ENCODE measurements at regions not wholly inside any gene's neighbourhood (a gene's known extent, or its start where the extent isn't known, plus 50 kb on each side); places are given as distances from the start of the nearest gene placed in this dataset.

DNA sequence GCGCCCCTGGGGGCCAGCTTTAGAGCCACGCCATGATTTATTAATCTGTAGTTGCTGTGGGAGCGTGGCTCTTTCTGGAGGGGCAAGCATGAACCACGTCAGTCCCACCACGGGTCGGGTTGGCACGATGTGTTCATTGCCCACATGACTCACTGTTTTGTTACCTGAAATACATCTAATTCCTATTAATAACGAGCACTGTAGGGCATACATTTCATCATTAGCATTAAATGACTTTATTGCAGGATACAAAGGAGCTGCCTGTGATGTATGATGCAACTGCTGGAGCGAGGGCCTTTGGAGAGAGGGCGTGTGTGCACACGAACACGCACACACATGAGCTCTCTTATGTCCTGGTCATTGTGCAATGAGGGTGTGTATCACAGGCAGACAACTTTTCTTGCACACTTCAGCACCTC is 127.0 kb downstream of the INHBB start:
- no peak overlapping the region for H3K4me2 ChIP-seq (ENCODE audit: extremely low read depth, insufficient read depth, low read length)
- no peak overlapping the region for H3K27ac ChIP-seq (ENCODE audit: insufficient read depth, low read length)
- no peak overlapping the region for H3K4me3 ChIP-seq (replicated peaks in 1 of 4; ENCODE audit: control extremely low read depth in 1 of 4, insufficient read depth in 1 of 4, low read depth in 3 of 4, low read length in 4 of 4)
- no peak overlapping the region for H2AFZ ChIP-seq (ENCODE audit: low read length)
- H3K9me3 ChIP-seq (ENCODE audit: control insufficient read depth, insufficient read depth, low read depth, low read length): no peaks in the 10 kb centered on the region
- DNase-seq (ENCODE audit: low read depth in 2 of 2): peak in 1 of 2 donors; percentile 36
- peaks cover 16% of the 10 kb centered on the region for H3K4me1 ChIP-seq (ENCODE audit: control insufficient read depth, extremely low read depth, insufficient read depth, low read length)
- H3K79me2 ChIP-seq (ENCODE audit: control insufficient read depth, insufficient read depth, low read length): no peaks in the 10 kb centered on the region
- H3K36me3 ChIP-seq (ENCODE audit: control insufficient read depth, insufficient read depth, low read length): no peaks in the 10 kb centered on the region
- no peaks in the 10 kb centered on the region for H3K27me3 ChIP-seq (ENCODE audit: control insufficient read depth, insufficient read depth, low read length)
- no peaks in the 10 kb centered on the region for H4K20me1 ChIP-seq (ENCODE audit: control insufficient read depth, extremely low read depth, insufficient read depth, low read length)
- H3K9ac ChIP-seq (ENCODE audit: insufficient read depth, low read length): no peak overlapping the region
- no peak for TF ChIP-seq EZH2 (IDR thresholded peaks at IDR 0.05; ENCODE audit: low read length, missing control alignments)

DNA sequence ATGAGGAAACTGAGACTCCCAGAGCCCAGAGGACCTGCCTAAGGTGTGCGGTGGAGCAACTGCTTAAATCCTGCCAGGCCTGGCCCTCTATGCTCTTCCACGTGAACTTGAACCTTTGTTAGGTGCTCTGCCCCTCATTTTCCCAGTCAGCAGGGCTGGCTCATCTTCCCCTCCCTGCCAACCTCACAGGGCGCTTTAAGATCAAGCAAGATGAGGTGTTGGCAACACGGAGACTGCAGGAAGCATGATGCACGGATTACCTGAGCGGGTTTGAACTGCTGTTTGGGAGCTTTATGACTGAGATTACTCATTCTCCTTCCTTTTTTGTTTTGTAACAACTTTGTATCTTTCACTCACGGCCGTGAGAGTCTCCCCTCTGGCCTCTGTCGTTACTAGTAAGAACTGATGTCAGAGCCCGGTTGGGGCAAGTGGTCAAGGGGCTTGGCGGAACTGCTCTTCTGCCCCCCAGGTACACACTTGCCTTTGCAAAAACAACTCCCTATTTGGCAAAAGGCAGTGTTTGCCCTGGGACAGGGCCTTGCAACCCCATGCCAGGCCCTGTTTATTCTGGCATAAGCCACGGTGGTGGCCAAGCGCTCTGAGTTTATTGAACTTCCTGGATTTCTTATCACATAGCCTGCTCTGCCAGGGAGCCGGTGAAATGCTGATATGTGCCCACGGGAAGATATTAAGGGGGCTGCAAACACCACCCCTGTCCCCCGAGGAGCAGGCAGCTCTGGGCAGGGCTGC is 127.8 kb downstream of the INHBB start:
- Histone ChIP-seq H3K79me2 (ENCODE audit: control insufficient read depth, insufficient read depth, low read length) (no peaks in the 10 kb centered on the region), H3K36me3 (ENCODE audit: control insufficient read depth, insufficient read depth, low read length) (no peaks in the 10 kb centered on the region), H3K27me3 (ENCODE audit: control insufficient read depth, insufficient read depth, low read length) (no peaks in the 10 kb centered on the region), H3K9me3 (ENCODE audit: control insufficient read depth, insufficient read depth, low read depth, low read length) (no peaks in the 10 kb centered on the region), H3K4me3 (replicated peaks in 1 of 4; ENCODE audit: control extremely low read depth in 1 of 4, insufficient read depth in 1 of 4, low read depth in 3 of 4, low read length in 4 of 4) (no peak overlapping the region), H3K4me1 (ENCODE audit: control insufficient read depth, extremely low read depth, insufficient read depth, low read length) (peaks cover 16% of the 10 kb centered on the region), H3K9ac (ENCODE audit: insufficient read depth, low read length) (no peak overlapping the region), H2AFZ (ENCODE audit: low read length) (no peak overlapping the region), H3K27ac (ENCODE audit: insufficient read depth, low read length) (no peak overlapping the region), H4K20me1 (ENCODE audit: control insufficient read depth, extremely low read depth, insufficient read depth, low read length) (no peaks in the 10 kb centered on the region), H3K4me2 (ENCODE audit: extremely low read depth, insufficient read depth, low read length) (no peak overlapping the region)
- TF ChIP-seq EZH2 (IDR thresholded peaks at IDR 0.05; ENCODE audit: low read length, missing control alignments): no peak
- TF ChIP-seq, protein P1, sequence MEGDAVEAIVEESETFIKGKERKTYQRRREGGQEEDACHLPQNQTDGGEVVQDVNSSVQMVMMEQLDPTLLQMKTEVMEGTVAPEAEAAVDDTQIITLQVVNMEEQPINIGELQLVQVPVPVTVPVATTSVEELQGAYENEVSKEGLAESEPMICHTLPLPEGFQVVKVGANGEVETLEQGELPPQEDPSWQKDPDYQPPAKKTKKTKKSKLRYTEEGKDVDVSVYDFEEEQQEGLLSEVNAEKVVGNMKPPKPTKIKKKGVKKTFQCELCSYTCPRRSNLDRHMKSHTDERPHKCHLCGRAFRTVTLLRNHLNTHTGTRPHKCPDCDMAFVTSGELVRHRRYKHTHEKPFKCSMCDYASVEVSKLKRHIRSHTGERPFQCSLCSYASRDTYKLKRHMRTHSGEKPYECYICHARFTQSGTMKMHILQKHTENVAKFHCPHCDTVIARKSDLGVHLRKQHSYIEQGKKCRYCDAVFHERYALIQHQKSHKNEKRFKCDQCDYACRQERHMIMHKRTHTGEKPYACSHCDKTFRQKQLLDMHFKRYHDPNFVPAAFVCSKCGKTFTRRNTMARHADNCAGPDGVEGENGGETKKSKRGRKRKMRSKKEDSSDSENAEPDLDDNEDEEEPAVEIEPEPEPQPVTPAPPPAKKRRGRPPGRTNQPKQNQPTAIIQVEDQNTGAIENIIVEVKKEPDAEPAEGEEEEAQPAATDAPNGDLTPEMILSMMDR (conservative IDR thresholded peaks at IDR 0.05 in 1 of 2, IDR thresholded peaks at IDR 0.05 in 1 of 2; ENCODE audit: low read depth in 1 of 2, low read length in 2 of 2): no peak
- no peak for DNase-seq (ENCODE audit: low read depth in 2 of 2)

DNA sequence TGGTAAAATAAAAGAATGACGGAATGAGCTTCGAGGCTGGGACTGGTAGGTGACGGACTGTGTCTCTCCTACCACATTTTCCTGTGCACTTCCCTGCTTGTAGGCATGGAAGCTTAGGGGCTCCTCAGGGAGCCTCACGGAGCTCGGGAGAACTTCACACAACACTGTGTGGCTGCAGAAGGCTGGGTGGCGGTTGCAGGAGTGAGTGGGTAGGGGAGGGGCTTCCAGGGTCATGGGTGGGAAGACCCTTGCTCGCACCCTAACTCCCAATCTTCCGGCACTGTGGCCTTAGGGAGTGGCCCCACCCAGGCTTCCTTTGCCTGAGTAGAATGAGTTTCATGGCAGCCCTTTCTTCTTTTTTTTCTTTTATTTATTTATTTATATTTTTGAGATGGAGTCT is 128.6 kb downstream of the INHBB start:
- no peak for TF ChIP-seq EZH2 (IDR thresholded peaks at IDR 0.05; ENCODE audit: low read length, missing control alignments)
- TF ChIP-seq, protein P1 (conservative IDR thresholded peaks at IDR 0.05 in 1 of 2, IDR thresholded peaks at IDR 0.05 in 1 of 2; ENCODE audit: low read depth in 1 of 2, low read length in 2 of 2): no peak
- Histone ChIP-seq H3K4me2 (ENCODE audit: extremely low read depth, insufficient read depth, low read length) (no peak overlapping the region), H3K27me3 (ENCODE audit: control insufficient read depth, insufficient read depth, low read length) (no peaks in the 10 kb centered on the region), H3K27ac (ENCODE audit: insufficient read depth, low read length) (no peak overlapping the region), H3K4me3 (replicated peaks in 1 of 4; ENCODE audit: control extremely low read depth in 1 of 4, insufficient read depth in 1 of 4, low read depth in 3 of 4, low read length in 4 of 4) (no peak overlapping the region), H2AFZ (ENCODE audit: low read length) (no peak overlapping the region), H4K20me1 (ENCODE audit: control insufficient read depth, extremely low read depth, insufficient read depth, low read length) (no peaks in the 10 kb centered on the region), H3K9ac (ENCODE audit: insufficient read depth, low read length) (no peak overlapping the region), H3K4me1 (ENCODE audit: control insufficient read depth, extremely low read depth, insufficient read depth, low read length) (peaks cover 13% of the 10 kb centered on the region), H3K36me3 (ENCODE audit: control insufficient read depth, insufficient read depth, low read length) (no peaks in the 10 kb centered on the region), H3K79me2 (ENCODE audit: control insufficient read depth, insufficient read depth, low read length) (no peaks in the 10 kb centered on the region), H3K9me3 (ENCODE audit: control insufficient read depth, insufficient read depth, low read depth, low read length) (no peaks in the 10 kb centered on the region)
- no peak for DNase-seq (ENCODE audit: low read depth in 2 of 2)
